ENCODE measurements at regions not wholly inside any gene's neighbourhood (a gene's known extent, or its start where the extent isn't known, plus 50 kb on each side); places are given as distances from the start of the nearest gene placed in this dataset.

DNA sequence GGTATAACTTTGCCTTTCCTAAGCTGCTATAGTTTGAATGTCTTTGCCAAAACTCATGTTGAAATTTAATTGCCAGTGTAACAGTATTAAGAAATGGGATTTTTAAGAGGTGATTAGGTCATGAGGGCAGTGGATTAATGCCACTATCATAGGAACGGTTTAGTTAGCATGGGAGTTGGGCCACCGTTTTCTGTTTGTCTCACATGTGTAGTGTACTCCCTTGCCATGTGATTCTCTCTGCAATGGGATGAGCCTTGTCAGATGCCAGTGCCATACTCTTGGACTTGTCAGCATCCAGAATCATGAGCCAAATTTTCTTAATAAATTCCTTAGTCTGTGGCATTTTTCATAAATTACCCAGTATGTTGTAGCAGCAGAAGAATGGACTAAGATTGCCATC is 388.9 kb upstream of the RGPD4 start:
- no peaks in the 10 kb centered on the region for H3K4me1 ChIP-seq (replicated peaks in 1 of 2; ENCODE audit: control insufficient read depth in 2 of 2, insufficient read depth in 2 of 2, low read length in 2 of 2)
- no peaks in the 10 kb centered on the region for H3K79me2 ChIP-seq (ENCODE audit: control insufficient read depth, insufficient read depth, low read length)
- DNase-seq (ENCODE audit: extremely low read depth in 1 of 4, low spot score in 3 of 4) = no peak
- H3K9me1 ChIP-seq (ENCODE audit: control insufficient read depth, insufficient read depth, low read length) = no peaks in the 10 kb centered on the region
- H2AFZ ChIP-seq (ENCODE audit: low read depth, low read length) = no peak overlapping the region
- H3K27me3 ChIP-seq (ENCODE audit: control insufficient read depth in 2 of 2, insufficient read depth in 2 of 2, low read length in 2 of 2) = no peaks in the 10 kb centered on the region
- in situ Hi-C loops (cut with MboI) = no loop called here
- TF ChIP-seq ZNF311 (CRISPR knock-in tag; IDR thresholded peaks at IDR 0.05) (no peak), BCOR (IDR thresholded peaks at IDR 0.05) (no peak), CHD1 (IDR thresholded peaks at IDR 0.05; ENCODE audit: low read length) (no peak), CCAR2 (IDR thresholded peaks at IDR 0.05; ENCODE audit: low read depth, low read length) (no peak), ZNF589 (CRISPR knock-in tag; IDR thresholded peaks at IDR 0.05; ENCODE audit: low read depth) (no peak), TAL1 (IDR thresholded peaks at IDR 0.05) (no peak), ZNF695 (CRISPR knock-in tag; IDR thresholded peaks at IDR 0.05) (no peak), THRB (CRISPR knock-in tag; conservative IDR thresholded peaks at IDR 0.05) (no peak), ARNT (IDR thresholded peaks at IDR 0.05) (no peak), TCF7L2 (IDR thresholded peaks at IDR 0.05; ENCODE audit: low read depth, low read length) (no peak), ZNF23 (CRISPR knock-in tag; IDR thresholded peaks at IDR 0.05) (no peak), ZNF282 (CRISPR knock-in tag; IDR thresholded peaks at IDR 0.05) (no peak)
- TF ChIP-seq, protein P1, sequence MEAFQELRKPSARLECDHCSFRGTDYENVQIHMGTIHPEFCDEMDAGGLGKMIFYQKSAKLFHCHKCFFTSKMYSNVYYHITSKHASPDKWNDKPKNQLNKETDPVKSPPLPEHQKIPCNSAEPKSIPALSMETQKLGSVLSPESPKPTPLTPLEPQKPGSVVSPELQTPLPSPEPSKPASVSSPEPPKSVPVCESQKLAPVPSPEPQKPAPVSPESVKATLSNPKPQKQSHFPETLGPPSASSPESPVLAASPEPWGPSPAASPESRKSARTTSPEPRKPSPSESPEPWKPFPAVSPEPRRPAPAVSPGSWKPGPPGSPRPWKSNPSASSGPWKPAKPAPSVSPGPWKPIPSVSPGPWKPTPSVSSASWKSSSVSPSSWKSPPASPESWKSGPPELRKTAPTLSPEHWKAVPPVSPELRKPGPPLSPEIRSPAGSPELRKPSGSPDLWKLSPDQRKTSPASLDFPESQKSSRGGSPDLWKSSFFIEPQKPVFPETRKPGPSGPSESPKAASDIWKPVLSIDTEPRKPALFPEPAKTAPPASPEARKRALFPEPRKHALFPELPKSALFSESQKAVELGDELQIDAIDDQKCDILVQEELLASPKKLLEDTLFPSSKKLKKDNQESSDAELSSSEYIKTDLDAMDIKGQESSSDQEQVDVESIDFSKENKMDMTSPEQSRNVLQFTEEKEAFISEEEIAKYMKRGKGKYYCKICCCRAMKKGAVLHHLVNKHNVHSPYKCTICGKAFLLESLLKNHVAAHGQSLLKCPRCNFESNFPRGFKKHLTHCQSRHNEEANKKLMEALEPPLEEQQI (IDR thresholded peaks at IDR 0.05) = no peak
- H3K4me2 ChIP-seq (ENCODE audit: insufficient read depth, low read length) = no peak overlapping the region
- no peaks in the 10 kb centered on the region for H3K9me3 ChIP-seq (replicated peaks; ENCODE audit: control insufficient read depth, insufficient read depth, low read depth, low read length)
- BruUV-seq (replicated peaks) = no TSS peak
- FAIRE-seq = no peak
- no peak overlapping the region for H3K27ac ChIP-seq (ENCODE audit: extremely low read depth, low read depth, low read length)
- H3K9ac ChIP-seq (ENCODE audit: insufficient read depth in 1 of 2, low read depth in 2 of 2, low read length in 2 of 2) = no peak overlapping the region
- intact Hi-C loops (cut with micrococcal nuclease) = no loop called here
- H3K4me3 ChIP-seq = no peak overlapping the region
- POLR2A ChIA-PET = no interaction called here
- no peak for ATAC-seq
- WGBS (ENCODE audit: insufficient coverage, low coverage, missing lambda C conversion rate) = 0% methylated on average over 2 of the region's 2 CpGs
- CTCF ChIA-PET (ENCODE audit: low intra/inter-chr PET ratio) = no interaction called here
- H4K20me1 ChIP-seq (replicated peaks; ENCODE audit: control insufficient read depth, insufficient read depth, low read length) = no peaks in the 10 kb centered on the region
- H3K36me3 ChIP-seq (ENCODE audit: control insufficient read depth, insufficient read depth, low read length) = no peaks in the 10 kb centered on the region

Measured in K562 (cell line).